HL-60 (cell line): ENCODE measurements at regions not wholly inside any gene's neighbourhood (a gene's known extent, or its start where the extent isn't known, plus 50 kb on each side); places are given as distances from the start of the nearest gene placed in this dataset.

ENCODE experiments used
- DNase-seq, 2 experiments: peaks; one replicate each; pipeline ENCODE4 v3.0.0-alpha.2; 2010 to 2020; ENCODE audit warnings: low read depth in 1 of 2, low spot score in 1 of 2
- H3K27ac ChIP-seq: fragments of 250-450 bp; sonication (Bioruptor Pico); replicated peaks from 2 replicates; pipeline ENCODE4 v1.5.1; 2020; ENCODE audit warnings: mild to moderate bottlenecking, moderate library complexity
- H3K27me3 ChIP-seq: fragments of 250-450 bp; sonication (Bioruptor Pico); 2 replicates; pipeline ENCODE4 v1.5.1; 2021; ENCODE audit warnings: mild to moderate bottlenecking, moderate library complexity; ENCODE audit not compliant: insufficient read depth, poor library complexity, severe bottlenecking
- H3K4me3 ChIP-seq: replicated peaks from 2 replicates; pipeline ENCODE4 v1.5.1; 2011; ENCODE audit warnings: mild to moderate bottlenecking, control low read depth, low read length; ENCODE audit not compliant: insufficient read depth
- CTCF ChIP-seq: IDR thresholded peaks from one replicate; pipeline ENCODE4 v1.5.1; 2011; ENCODE audit warnings: low read length, control low read depth, inconsistent platforms; ENCODE audit not compliant: insufficient read depth
- GABPA ChIP-seq: IDR thresholded peaks from 2 replicates; pipeline ENCODE4 v1.6.1; 2012; ENCODE audit warnings: low read depth
- POLR2AphosphoS5 ChIP-seq: IDR thresholded peaks from 2 replicates; pipeline ENCODE4 v1.6.1; 2012; ENCODE audit warnings: low read depth
- REST ChIP-seq: IDR thresholded peaks from 2 replicates; pipeline ENCODE4 v1.6.1; 2012; ENCODE audit warnings: low read depth; ENCODE audit not compliant: insufficient replicate concordance
- SPI1 ChIP-seq: IDR thresholded peaks from 2 replicates; pipeline ENCODE4 v1.6.1; 2012; ENCODE audit warnings: low read depth, mild to moderate bottlenecking, borderline replicate concordance

GRCh38 chr17:79335456-79335855, 260.8 kb downstream of the ENGASE start:
- H3K27me3 ChIP-seq, result peaks cover 4% of the 10 kb centered on the region
- TF ChIP-seq SPI1 (no peak), GABPA (no peak), REST (no peak), POLR2AphosphoS5 (no peak), CTCF (no peak)
- H3K27ac ChIP-seq, result no peak overlapping the region
- DNase-seq, result no peak
- no peak overlapping the region for H3K4me3 ChIP-seq

GRCh38 chr17:79332011-79332554, 257.5 kb downstream of the ENGASE start:
- Histone ChIP-seq H3K27ac (no peak overlapping the region), H3K4me3 (no peak overlapping the region), H3K27me3 (peaks cover 4% of the 10 kb centered on the region)
- TF ChIP-seq REST, result no peak
- DNase-seq, result no peak

GRCh38 chr17:79331492-79331891, 256.9 kb downstream of the ENGASE start:
- no peak overlapping the region for H3K27ac ChIP-seq
- H3K27me3 ChIP-seq, result peaks cover 4% of the 10 kb centered on the region
- no peak for DNase-seq
- H3K4me3 ChIP-seq, result no peak overlapping the region
- TF ChIP-seq GABPA (no peak), SPI1 (no peak), POLR2AphosphoS5 (no peak), REST (no peak), CTCF (no peak)

GRCh38 chr17:79330696-79331095, 256.1 kb downstream of the ENGASE start:
- Histone ChIP-seq H3K27ac (no peak overlapping the region), H3K27me3 (peaks cover 4% of the 10 kb centered on the region), H3K4me3 (no peak overlapping the region)
- TF ChIP-seq GABPA, result no peak
- no peak for TF ChIP-seq SPI1
- TF ChIP-seq CTCF, result no peak
- TF ChIP-seq REST, result no peak
- no peak for TF ChIP-seq POLR2AphosphoS5
- DNase-seq, result no peak
